Left renal pelvis (tissue), 4 donors: ENCODE measurements at regions not wholly inside any gene's neighbourhood (a gene's known extent, or its start where the extent isn't known, plus 50 kb on each side); places are given as distances from the start of the nearest gene placed in this dataset.
A peak's percentile ranks its signal among the peaks of the same experiment; 100 is the strongest.

ENCODE experiments used
- DNase-seq, 4 donors: peaks; one replicate each; pipeline ENCODE4 v3.0.0-alpha.2; 2013; ENCODE audit warnings: low read depth in 4 of 4, low spot score in 3 of 4

DNA sequence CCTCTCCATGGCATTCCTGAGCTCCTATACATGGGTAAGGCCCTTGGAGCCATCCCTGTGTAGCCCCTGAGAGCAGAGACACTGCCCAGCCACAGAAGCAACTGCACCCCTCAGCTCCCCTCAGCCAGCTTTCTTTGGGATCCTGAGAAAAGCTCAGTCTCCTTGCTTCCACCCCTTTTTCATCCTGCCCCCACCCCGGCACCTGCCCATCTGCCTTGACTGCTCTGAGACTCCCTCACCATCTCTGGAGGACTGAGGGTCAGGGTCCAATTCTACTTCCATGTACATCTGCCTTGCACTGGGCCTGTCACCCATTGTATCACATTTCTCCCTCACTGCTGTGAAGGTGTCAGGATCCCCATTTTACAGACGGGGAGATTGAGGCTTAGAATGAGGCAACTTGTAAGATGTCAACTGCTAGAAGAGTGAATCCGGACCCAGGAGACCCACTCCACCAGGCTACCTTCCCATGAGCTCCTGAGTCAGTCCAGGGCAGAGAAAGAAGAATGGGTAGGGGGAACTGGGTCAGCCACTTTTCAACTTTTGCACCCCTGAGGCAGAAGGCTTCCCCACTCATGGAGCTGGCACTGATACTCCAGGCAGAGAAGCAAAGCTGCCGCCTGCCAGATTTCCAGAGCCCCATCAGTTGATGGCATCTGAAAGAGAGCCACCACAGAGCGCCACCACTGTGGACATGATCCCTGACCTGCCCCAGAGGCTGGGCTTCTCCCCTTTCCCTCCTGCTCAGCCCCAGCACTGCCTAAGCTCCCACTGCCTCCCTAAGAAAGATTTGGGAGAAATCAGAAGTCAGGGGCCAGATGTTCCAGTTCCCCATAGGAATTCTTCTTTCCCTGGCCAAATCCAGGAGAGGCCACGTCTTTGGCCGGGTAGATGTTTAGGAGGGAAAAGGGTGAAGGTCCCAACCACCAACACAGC, 135.4 kb downstream of the TMEM132E start:
- no peak for DNase-seq

DNA sequence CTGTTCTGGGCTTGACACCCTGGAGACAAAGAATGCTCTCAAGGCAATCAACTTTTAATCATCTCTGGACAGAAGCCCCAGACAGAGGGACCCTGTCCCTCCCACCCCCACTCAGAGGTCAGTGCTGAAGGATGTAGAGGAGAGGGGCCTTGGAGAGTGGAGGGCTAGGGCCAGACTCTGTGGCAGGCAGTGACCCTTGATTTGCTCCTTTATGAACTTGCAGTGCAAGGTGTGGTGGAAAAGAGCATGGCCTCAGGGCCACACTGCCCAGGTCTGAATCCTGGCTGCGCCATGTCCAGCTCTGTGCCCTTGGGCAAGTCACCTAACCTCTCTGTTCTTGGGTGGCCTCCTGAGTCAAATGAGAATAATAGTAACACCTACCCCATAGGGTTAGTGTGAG, 134.3 kb downstream of the TMEM132E start:
- no peak for DNase-seq

GRCh38 chr17:34712481-34713195, 133.3 kb downstream of the TMEM132E start:
- DNase-seq = no peak

GRCh38 chr17:34711646-34712045, 132.3 kb downstream of the TMEM132E start:
- no peak for DNase-seq

DNA sequence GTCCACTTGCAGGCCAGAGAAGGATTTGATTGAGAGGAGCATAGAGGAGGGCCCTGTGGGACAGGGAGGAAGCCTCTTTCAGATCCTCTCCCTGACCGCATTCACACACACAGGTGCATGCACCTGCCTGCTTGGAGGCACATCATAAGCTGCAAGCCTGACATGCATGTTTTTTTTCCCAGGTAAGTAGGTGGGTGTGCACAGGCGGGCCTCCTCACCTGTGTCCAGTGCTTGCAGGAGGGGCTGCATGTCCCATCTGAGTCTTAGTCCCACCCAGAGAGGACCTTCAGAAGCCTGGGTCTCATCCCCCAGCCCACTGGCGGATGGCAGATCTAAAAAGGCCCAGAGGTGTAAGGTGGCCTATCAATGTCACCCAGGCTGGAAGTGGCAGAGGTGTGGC, 130.8 kb downstream of the TMEM132E start:
- DNase-seq = no peak

GRCh38 chr17:34709158-34709754, 129.9 kb downstream of the TMEM132E start:
- no peak for DNase-seq

- peak in 3 of 4 donors; percentile 31 to 50 (median 31) for DNase-seq
Measured at GRCh38 chr17:34706029-34706428, 126.6 kb downstream of the TMEM132E start.

GRCh38 chr17:34703533-34703932, 124.2 kb downstream of the TMEM132E start:
- DNase-seq = peak; percentile 25 to 69 (median 52)

DNA sequence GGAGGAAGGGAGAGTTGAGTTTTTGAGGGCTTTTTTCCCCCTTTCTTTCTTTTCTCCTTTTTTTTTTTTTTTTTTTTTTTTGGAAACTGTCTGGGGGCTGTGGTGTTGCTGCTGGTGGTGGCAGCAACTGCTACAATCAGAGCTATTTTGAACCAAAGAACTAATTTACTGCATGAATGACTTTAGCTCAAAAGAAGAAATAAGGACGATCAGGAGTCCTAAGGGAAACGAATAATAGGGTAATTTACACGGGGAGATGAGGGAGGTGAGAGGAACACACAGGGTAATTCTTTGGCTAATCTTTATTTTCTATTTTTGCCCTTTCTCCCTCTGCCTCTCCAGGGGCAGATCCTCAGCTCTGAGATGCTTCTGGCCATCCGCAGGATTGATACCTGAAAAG, 119.8 kb downstream of the TMEM132E start:
- DNase-seq = no peak

DNA sequence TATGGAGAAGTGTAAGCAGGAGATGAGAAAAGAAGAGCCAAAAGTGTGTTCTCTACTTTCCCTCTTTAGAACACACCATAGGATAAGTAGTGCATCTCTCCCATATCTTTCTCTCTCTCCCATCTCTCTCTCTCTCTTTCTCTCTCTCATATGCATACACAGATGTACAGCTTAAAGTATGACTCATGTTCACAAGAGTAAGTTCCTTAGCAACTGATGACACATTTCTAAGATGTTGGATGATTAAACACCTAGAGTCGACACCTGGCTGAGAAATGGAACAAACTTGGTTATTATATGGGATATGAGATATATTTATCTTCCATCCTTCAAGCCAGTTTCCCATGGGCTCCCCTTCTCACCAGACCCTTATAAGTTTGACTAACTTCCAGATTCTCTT, 113.5 kb downstream of the TMEM132E start:
- no peak for DNase-seq
